Liver (tissue), 8 donors: ENCODE measurements at regions not wholly inside any gene's neighbourhood (a gene's known extent, or its start where the extent isn't known, plus 50 kb on each side); places are given as distances from the start of the nearest gene placed in this dataset.

Experiments
- DNase-seq: peaks from one replicate; pipeline ENCODE4 v3.0.0-alpha.2; 2017; ENCODE audit warnings: low spot score
- H3K27ac ChIP-seq, 2 donors: one replicate each; pipeline ENCODE4 v1.7.0; 2013; ENCODE audit warnings: inconsistent platforms in 2 of 2, low read length in 2 of 2, control low read depth in 1 of 2, low read depth in 1 of 2, mild to moderate bottlenecking in 1 of 2
- H3K27me3 ChIP-seq, 4 donors: one replicate each; pipeline versions ENCODE4 v1.6.1 to v1.7.0; 2013; ENCODE audit warnings: low read length in 3 of 4, inconsistent platforms in 1 of 4, mild to moderate bottlenecking in 1 of 4, moderate library complexity in 1 of 4; ENCODE audit not compliant: control insufficient read depth in 4 of 4, insufficient read depth in 4 of 4
- H3K36me3 ChIP-seq, 4 donors: one replicate each; pipeline versions ENCODE4 v1.6.1 to v1.7.0; 2013; ENCODE audit warnings: low read length in 3 of 4, mild to moderate bottlenecking in 3 of 4, low read depth in 1 of 4, moderate library complexity in 1 of 4; ENCODE audit not compliant: control insufficient read depth in 4 of 4, insufficient read depth in 3 of 4
- H3K4me1 ChIP-seq, 4 donors: one replicate each; pipeline versions ENCODE4 v1.6.1 to v1.7.0; 2013; ENCODE audit warnings: low read length in 3 of 4, mild to moderate bottlenecking in 3 of 4, moderate library complexity in 1 of 4; ENCODE audit not compliant: control insufficient read depth in 4 of 4, insufficient read depth in 4 of 4
- H3K4me3 ChIP-seq, 3 donors: one replicate each; pipeline versions ENCODE4 v1.6.1 to v1.7.0; 2013; ENCODE audit warnings: low read length in 3 of 3, control low read depth in 1 of 3, low read depth in 1 of 3, mild to moderate bottlenecking in 1 of 3
- H3K9ac ChIP-seq, 2 donors: one replicate each; pipeline ENCODE4 v1.7.0; 2013; ENCODE audit warnings: low read length in 2 of 2, mild to moderate bottlenecking in 2 of 2, moderate library complexity in 2 of 2, control low read depth in 1 of 2, low read depth in 1 of 2
- H3K9me3 ChIP-seq, 4 donors: one replicate each; pipeline versions ENCODE4 v1.6.1 to v1.7.0; 2013; ENCODE audit warnings: low read length in 3 of 4; ENCODE audit not compliant: control insufficient read depth in 4 of 4
- CTCF ChIP-seq: fragments of 150-350 bp; IDR thresholded peaks from 2 replicates; pipeline ENCODE4 v1.5.1; 2017; ENCODE audit warnings: improper control_type of control experiment, low read depth, low read length; ENCODE audit not compliant: missing input control
- EGR1 ChIP-seq, 2 donors: IDR thresholded peaks; 2 replicates each; pipeline ENCODE4 v1.6.1; 2016 to 2018; ENCODE audit warnings: antibody characterized with exemption in 2 of 2, low read depth in 2 of 2
- FOXA1 ChIP-seq: IDR thresholded peaks from 2 replicates; pipeline ENCODE4 v1.6.1; 2016; ENCODE audit warnings: antibody characterized with exemption
- GABPA ChIP-seq, 2 donors: IDR thresholded peaks in 1 of 2; conservative IDR thresholded peaks in 1 of 2; 2 replicates each; pipeline ENCODE4 v1.6.1; 2016; ENCODE audit warnings: antibody characterized with exemption in 2 of 2, mild to moderate bottlenecking in 1 of 2, moderate library complexity in 1 of 2
- JUND ChIP-seq, 2 donors: IDR thresholded peaks; 2 replicates each; pipeline ENCODE4 v1.6.1; 2016; ENCODE audit warnings: antibody characterized with exemption in 2 of 2
- NR2F2 ChIP-seq: IDR thresholded peaks from 2 replicates; pipeline ENCODE4 v1.6.1; 2016; ENCODE audit warnings: antibody characterized with exemption
- RAD21 ChIP-seq, 2 donors: IDR thresholded peaks; 2 replicates each; pipeline ENCODE4 v1.6.1; 2016; ENCODE audit warnings: antibody characterized with exemption in 2 of 2, mild to moderate bottlenecking in 2 of 2
- REST ChIP-seq: IDR thresholded peaks from 2 replicates; pipeline ENCODE4 v1.6.1; 2016; ENCODE audit warnings: antibody characterized with exemption, mild to moderate bottlenecking
- RXRA ChIP-seq, 2 donors: IDR thresholded peaks; 2 replicates each; pipeline ENCODE4 v1.6.1; 2017 to 2018; ENCODE audit warnings: antibody characterized with exemption in 2 of 2, mild to moderate bottlenecking in 1 of 2
- TAF1 ChIP-seq: conservative IDR thresholded peaks from 2 replicates; pipeline ENCODE4 v1.6.1; 2016; ENCODE audit warnings: antibody characterized with exemption, mild to moderate bottlenecking
- YY1 ChIP-seq: IDR thresholded peaks from 2 replicates; pipeline ENCODE4 v1.6.1; 2016; ENCODE audit warnings: antibody characterized with exemption, mild to moderate bottlenecking
- ZBTB33 ChIP-seq: IDR thresholded peaks from 2 replicates; pipeline ENCODE4 v1.6.1; 2016; ENCODE audit warnings: antibody characterized with exemption
- WGBS: extraction: QIAGEN DNeasy Blood & Tissue Kit; methylation state at CpG from one replicate; pipeline ENCODE4 v1.1.7; 2013; 5-methylcytosine and 5-hydroxymethylcytosine counted together
- TF ChIP-seq, protein P1 (sequence below): IDR thresholded peaks from 2 replicates; pipeline ENCODE4 v1.6.1; 2016; ENCODE audit warnings: antibody characterized with exemption
- TF ChIP-seq, protein P2 (sequence below): IDR thresholded peaks from 2 replicates; pipeline ENCODE4 v1.6.1; 2016; ENCODE audit warnings: antibody characterized with exemption
- donor health status: healthy.
- donor health status: healthy.
- donor health status: healthy.
- donor health status: healthy.
- donor health status: healthy.

GRCh38 chr10:6951732-6952131 is 371.7 kb upstream of the PRKCQ start:
- no peak for TF ChIP-seq CTCF
- TF ChIP-seq RAD21 (IDR thresholded peaks at IDR 0.05) = no peak
- no peak for TF ChIP-seq EGR1 (IDR thresholded peaks at IDR 0.05; ENCODE audit: low read depth in 2 of 2)
- TF ChIP-seq JUND (IDR thresholded peaks at IDR 0.05) = no peak
- TF ChIP-seq FOXA1 = no peak
- no peak for TF ChIP-seq YY1
- no peak for TF ChIP-seq ZBTB33
- TF ChIP-seq, protein P1, sequence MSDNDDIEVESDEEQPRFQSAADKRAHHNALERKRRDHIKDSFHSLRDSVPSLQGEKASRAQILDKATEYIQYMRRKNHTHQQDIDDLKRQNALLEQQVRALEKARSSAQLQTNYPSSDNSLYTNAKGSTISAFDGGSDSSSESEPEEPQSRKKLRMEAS = no peak
- TF ChIP-seq NR2F2 = no peak
- TF ChIP-seq, protein P2, sequence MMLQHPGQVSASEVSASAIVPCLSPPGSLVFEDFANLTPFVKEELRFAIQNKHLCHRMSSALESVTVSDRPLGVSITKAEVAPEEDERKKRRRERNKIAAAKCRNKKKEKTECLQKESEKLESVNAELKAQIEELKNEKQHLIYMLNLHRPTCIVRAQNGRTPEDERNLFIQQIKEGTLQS = no peak
- no peak for TF ChIP-seq TAF1
- no peak for TF ChIP-seq REST
- TF ChIP-seq RXRA (IDR thresholded peaks at IDR 0.05) = no peak
- no peak for TF ChIP-seq GABPA (IDR thresholded peaks at IDR 0.05 in 1 of 2, conservative IDR thresholded peaks at IDR 0.05 in 1 of 2)
- Histone ChIP-seq H3K4me1 (no peaks in the 10 kb centered on the region), H3K36me3 (no peaks in the 10 kb centered on the region), H3K27me3 (no peaks in the 10 kb centered on the region), H3K9ac (no peak overlapping the region), H3K4me3 (no peak overlapping the region), H3K9me3 (no peaks in the 10 kb centered on the region), H3K27ac (no peak overlapping the region)
- no peak for DNase-seq
- WGBS = 77% methylated on average over 4 of the region's 4 CpGs

GRCh38 chr10:6950133-6950532 is 370.1 kb upstream of the PRKCQ start:
- TF ChIP-seq FOXA1 = no peak
- no peaks in the 10 kb centered on the region for H3K27me3 ChIP-seq
- WGBS = 88% methylated on average over 2 of the region's 2 CpGs
- no peak for DNase-seq
- no peaks in the 10 kb centered on the region for H3K4me1 ChIP-seq
- no peak overlapping the region for H3K27ac ChIP-seq
- no peak overlapping the region for H3K9ac ChIP-seq
- H3K9me3 ChIP-seq = no peaks in the 10 kb centered on the region
- no peak overlapping the region for H3K4me3 ChIP-seq
- H3K36me3 ChIP-seq = no peaks in the 10 kb centered on the region
